Ishikawa (cell line): ENCODE measurements at regions not wholly inside any gene's neighbourhood (a gene's known extent, or its start where the extent isn't known, plus 50 kb on each side); places are given as distances from the start of the nearest gene placed in this dataset.

Source experiments
- CEBPB ChIP-seq: IDR thresholded peaks from 2 replicates; pipeline ENCODE4 v1.6.1; 2012
- CREB1 ChIP-seq: IDR thresholded peaks from 2 replicates; pipeline ENCODE4 v1.6.1; 2012; ENCODE audit warnings: low read depth
- EGR1 ChIP-seq: IDR thresholded peaks from 2 replicates; pipeline ENCODE4 v1.6.1; 2012
- EP300 ChIP-seq: IDR thresholded peaks from 2 replicates; pipeline ENCODE4 v1.6.1; 2012; ENCODE audit warnings: borderline replicate concordance
- FOXM1 ChIP-seq: IDR thresholded peaks from 2 replicates; pipeline ENCODE4 v1.6.1; 2012; ENCODE audit warnings: low read depth, borderline replicate concordance
- MAX ChIP-seq: IDR thresholded peaks from 2 replicates; pipeline ENCODE4 v1.6.1; 2012
- NFIC ChIP-seq: IDR thresholded peaks from 2 replicates; pipeline ENCODE4 v1.6.1; 2012
- RAD21 ChIP-seq: IDR thresholded peaks from 2 replicates; pipeline ENCODE4 v1.6.1; 2012; ENCODE audit warnings: low read depth
- REST ChIP-seq: IDR thresholded peaks from 2 replicates; pipeline ENCODE4 v1.6.1; 2012; ENCODE audit warnings: low read depth, mild to moderate bottlenecking
- TAF1 ChIP-seq: IDR thresholded peaks from 2 replicates; pipeline ENCODE4 v1.6.1; 2012; ENCODE audit warnings: low read depth, mild to moderate bottlenecking
- TCF12 ChIP-seq: IDR thresholded peaks from 2 replicates; pipeline ENCODE4 v1.6.1; 2012; ENCODE audit warnings: low read depth
- TEAD4 ChIP-seq: IDR thresholded peaks from 2 replicates; pipeline ENCODE4 v1.6.1; 2012
- USF1 ChIP-seq: IDR thresholded peaks from 2 replicates; pipeline ENCODE4 v1.6.1; 2012
- YY1 ChIP-seq: IDR thresholded peaks from 2 replicates; pipeline ENCODE4 v1.6.1; 2012; ENCODE audit warnings: low read depth
- ZBTB7A ChIP-seq: IDR thresholded peaks from 2 replicates; pipeline ENCODE4 v1.6.1; 2012; ENCODE audit warnings: low read depth

DNA sequence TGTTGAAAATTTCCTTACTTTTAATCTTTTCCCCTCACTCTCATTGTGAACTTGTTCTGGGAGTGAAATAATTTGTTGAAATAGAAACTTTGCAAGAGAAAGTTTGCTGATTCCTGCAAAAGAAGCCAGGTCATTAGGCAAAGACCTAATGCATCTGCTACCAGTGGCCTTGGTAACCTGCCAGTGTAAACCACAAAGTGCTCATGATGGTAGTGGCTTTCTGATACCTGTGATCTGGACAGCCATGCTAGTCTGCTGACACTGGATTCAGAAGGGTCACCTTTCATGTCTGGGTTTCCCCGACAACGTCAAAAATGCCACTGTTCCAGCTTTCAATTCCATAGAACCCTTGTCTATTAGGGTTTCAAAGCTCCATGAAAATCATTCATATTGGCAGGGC is 123.7 kb upstream of the MCTP2 start:
- TF ChIP-seq MAX, result no peak
- TF ChIP-seq FOXM1, result no peak
- no peak for TF ChIP-seq NFIC
- no peak for TF ChIP-seq TAF1
- TF ChIP-seq ZBTB7A, result no peak
- TF ChIP-seq CREB1, result no peak
- no peak for TF ChIP-seq TEAD4
- no peak for TF ChIP-seq RAD21
- TF ChIP-seq EGR1, result no peak
- TF ChIP-seq USF1, result no peak
- no peak for TF ChIP-seq REST
- TF ChIP-seq CEBPB, result no peak
- TF ChIP-seq TCF12, result no peak
- TF ChIP-seq EP300, result no peak
- no peak for TF ChIP-seq YY1

DNA sequence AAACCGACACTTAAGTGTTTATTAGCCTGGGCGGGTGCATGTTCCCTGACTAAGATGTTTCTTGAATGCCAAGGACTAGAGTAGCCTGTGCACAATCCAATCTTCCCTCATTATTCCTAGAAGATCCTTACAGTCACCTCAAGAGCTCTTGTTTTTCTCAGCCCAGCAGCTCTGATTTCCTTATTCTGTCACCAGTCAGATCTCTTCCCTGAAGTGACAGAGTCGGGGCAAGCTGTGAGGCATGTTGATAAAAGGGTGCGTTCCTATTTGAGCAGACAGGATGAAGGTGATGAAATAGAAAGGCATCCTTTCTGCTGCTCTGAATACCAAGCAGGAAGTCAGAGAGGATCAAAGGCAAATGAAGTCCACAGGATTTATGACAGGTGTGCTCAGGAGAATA is 125.6 kb upstream of the MCTP2 start:
- no peak for TF ChIP-seq YY1
- TF ChIP-seq RAD21, result no peak
- TF ChIP-seq CREB1, result no peak
- TF ChIP-seq TEAD4, result no peak
- no peak for TF ChIP-seq NFIC
- TF ChIP-seq FOXM1, result no peak
- no peak for TF ChIP-seq USF1
- TF ChIP-seq TAF1, result no peak
- no peak for TF ChIP-seq TCF12
- TF ChIP-seq ZBTB7A, result no peak
- TF ChIP-seq REST, result no peak
- no peak for TF ChIP-seq CEBPB

DNA sequence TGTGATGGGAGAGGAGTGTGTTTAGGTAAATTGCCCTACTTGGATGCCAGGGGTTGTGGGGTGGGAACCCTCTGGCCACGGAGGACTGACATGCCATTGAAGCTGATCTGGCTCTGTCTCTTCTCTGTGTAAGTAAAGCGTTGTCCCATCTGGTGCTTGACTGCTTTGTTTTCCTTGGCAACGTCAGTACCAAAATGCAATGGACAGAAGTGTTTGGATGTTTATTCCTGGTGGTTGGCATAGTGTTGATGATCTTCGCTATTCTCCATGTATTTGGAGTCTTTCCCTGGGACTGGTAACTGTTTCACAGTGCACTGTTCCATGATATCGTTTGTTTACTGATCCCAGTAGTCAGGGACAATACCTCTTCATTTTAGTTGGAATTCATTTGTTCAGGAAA is 130.5 kb upstream of the MCTP2 start:
- TF ChIP-seq RAD21, result no peak
- no peak for TF ChIP-seq TAF1
- no peak for TF ChIP-seq EGR1
- no peak for TF ChIP-seq EP300
- TF ChIP-seq TEAD4, result no peak
- no peak for TF ChIP-seq REST
- TF ChIP-seq ZBTB7A, result no peak
- TF ChIP-seq TCF12, result no peak
- TF ChIP-seq MAX, result no peak
- TF ChIP-seq NFIC, result no peak
- no peak for TF ChIP-seq USF1
- TF ChIP-seq YY1, result no peak
- no peak for TF ChIP-seq CREB1
- TF ChIP-seq CEBPB, result no peak
- no peak for TF ChIP-seq FOXM1

DNA sequence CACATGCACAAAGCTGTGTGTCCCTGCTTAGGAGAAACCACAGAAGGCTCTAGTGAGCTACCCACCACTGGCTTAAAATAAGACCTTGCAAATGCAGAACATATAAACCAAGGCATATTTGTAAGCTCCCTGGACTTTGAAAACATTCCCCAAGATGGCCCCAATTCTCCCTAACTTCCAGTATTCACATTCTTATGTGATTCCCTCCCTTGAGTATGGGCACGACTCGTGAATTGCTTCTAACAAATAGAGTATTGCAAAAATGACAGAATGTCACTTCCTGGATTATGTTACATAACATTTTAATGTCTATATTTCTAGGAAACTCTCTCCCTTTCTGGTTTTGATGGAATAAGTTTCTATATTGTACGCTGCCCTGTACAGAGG is 131.8 kb upstream of the MCTP2 start:
- no peak for TF ChIP-seq CEBPB
- no peak for TF ChIP-seq EP300
- TF ChIP-seq REST, result no peak
- no peak for TF ChIP-seq USF1
- no peak for TF ChIP-seq ZBTB7A
- no peak for TF ChIP-seq EGR1
- TF ChIP-seq TCF12, result no peak
- TF ChIP-seq YY1, result no peak
